Ovary (tissue), 7 donors: ENCODE measurements at regions not wholly inside any gene's neighbourhood (a gene's known extent, or its start where the extent isn't known, plus 50 kb on each side); places are given as distances from the start of the nearest gene placed in this dataset.

Experiments used
- DNase-seq, 5 donors: peaks; one replicate each; pipeline ENCODE4 v3.0.0-alpha.2; 2019 to 2020
- H3K27ac ChIP-seq, 2 donors: fragments of 200-600 bp; one replicate each; pipeline versions ENCODE4 v1.5.1 to v1.8.0; 2019 to 2022
- H3K27me3 ChIP-seq: fragments of 200-600 bp; one replicate; pipeline ENCODE4 v1.8.0; 2022
- H3K36me3 ChIP-seq: fragments of 200-600 bp; sonication (generic); one replicate; pipeline ENCODE4 v1.5.1; 2019
- H3K4me1 ChIP-seq: one replicate; pipeline ENCODE4 v1.8.1; 2013; ENCODE audit warnings: mild to moderate bottlenecking, moderate library complexity; ENCODE audit not compliant: insufficient read depth
- H3K4me3 ChIP-seq: fragments of 200-600 bp; sonication (generic); one replicate; pipeline ENCODE4 v1.5.1; 2017
- H3K9me3 ChIP-seq, 2 donors: fragments of 200-600 bp in 1 of 2; sonication (generic) in 1 of 2; one replicate each; pipeline versions ENCODE4 v1.5.1 to v1.8.1; 2013 to 2019; ENCODE audit warnings: mild to moderate bottlenecking in 1 of 2, moderate library complexity in 1 of 2
- CTCF ChIP-seq, 3 donors: fragments of 450-650 bp in 2 of 3; fragments of 200-600 bp in 1 of 3; IDR thresholded peaks; one replicate each; pipeline versions ENCODE4 v1.5.1 to v1.8.0; 2016 to 2022; ENCODE audit warnings: antibody characterized with exemption in 3 of 3, mild to moderate bottlenecking in 1 of 3
- EP300 ChIP-seq: sonication (generic); formaldehyde crosslinking; IDR thresholded peaks from one replicate; pipeline ENCODE4 v1.6.1; 2017; ENCODE audit warnings: antibody characterized with exemption
- POLR2A ChIP-seq: fragments of 450-650 bp; IDR thresholded peaks from one replicate; pipeline ENCODE4 v1.6.1; 2017; ENCODE audit warnings: antibody characterized with exemption, mild to moderate bottlenecking, moderate library complexity
- WGBS, 3 donors: extraction: QIAGEN DNeasy Blood & Tissue Kit in 1 of 3; methylation state at CpG; one replicate each; pipeline versions ENCODE4 v1.1.5 to v1.1.7; 2013 to 2017; 5-methylcytosine and 5-hydroxymethylcytosine counted together
- intact Hi-C, 4 donors: fragments of 100-400 bp; cut with DNase I; formaldehyde crosslinking; loops; one replicate each; pipeline versions ENCODE4 v1.11.0 to v1.15.1; 2022 to 2023
- donor health status: DM: no; HTN: no; CAD: no; lungs with moderate emphysema.
- donor health status: DM: no; HTN: no; CAD: no.
- donor health status: Bipolar disorder and iron deficiency.
- donor health status: DM: no; HTN: no; CAD: no.
- donor health status: DM: yes; HTN: yes; CAD: no.

- Histone ChIP-seq H3K36me3 (no peaks in the 10 kb centered on the region), H3K27ac (no peak overlapping the region), H3K9me3 (no peaks in the 10 kb centered on the region), H3K4me3 (no peak overlapping the region), H3K27me3 (no peaks in the 10 kb centered on the region), H3K4me1 (no peaks in the 10 kb centered on the region)
- no peak for DNase-seq
- no peak for TF ChIP-seq CTCF (IDR thresholded peaks at IDR 0.05)
- no peak for TF ChIP-seq EP300
- no peak for TF ChIP-seq POLR2A
- intact Hi-C loops, result loop anchor here in 1 of 4 donors (10.0 kb wide), 1 partner anchor 273 kb away; no protein-coding TSS in a partner anchor
- 76 to 90% (median 82%) methylated on average over 9 of the region's 9 CpGs for WGBS, 3 donors
Measured at GRCh38 chr10:124267231-124267885, 151.4 kb downstream of the OAT start.

GRCh38 chr10:124266468-124267230 is 152.1 kb downstream of the OAT start:
- TF ChIP-seq POLR2A (no peak), CTCF (IDR thresholded peaks at IDR 0.05) (no peak)
- intact Hi-C loops, result loop anchor here in 1 of 4 donors (10.0 kb wide), 1 partner anchor 272 kb away; no protein-coding TSS in a partner anchor
- Histone ChIP-seq H3K4me3 (no peak overlapping the region), H3K27me3 (no peaks in the 10 kb centered on the region), H3K9me3 (no peaks in the 10 kb centered on the region), H3K27ac (no peak overlapping the region), H3K4me1 (no peaks in the 10 kb centered on the region), H3K36me3 (no peaks in the 10 kb centered on the region)
- WGBS, 3 donors, result 90 to 93% (median 91%) methylated on average over 14 to 15 of the region's 15 CpGs
- no peak for DNase-seq

GRCh38 chr10:124265776-124266467 is 152.8 kb downstream of the OAT start:
- Histone ChIP-seq H3K4me3 (no peak overlapping the region), H3K9me3 (no peaks in the 10 kb centered on the region), H3K36me3 (no peaks in the 10 kb centered on the region), H3K27me3 (no peaks in the 10 kb centered on the region), H3K27ac (no peak overlapping the region), H3K4me1 (no peaks in the 10 kb centered on the region)
- intact Hi-C loops, result loop anchor here in 1 of 4 donors (10.0 kb wide), 1 partner anchor 271 kb away; no protein-coding TSS in a partner anchor
- 88 to 91% (median 89%) methylated on average over 12 of the region's 12 CpGs for WGBS, 3 donors
- TF ChIP-seq EP300 (no peak), CTCF (IDR thresholded peaks at IDR 0.05) (no peak), POLR2A (no peak)
- no peak for DNase-seq

GRCh38 chr10:124265391-124265745 is 153.4 kb downstream of the OAT start:
- H3K27me3 ChIP-seq, result no peaks in the 10 kb centered on the region
- no peak overlapping the region for H3K27ac ChIP-seq
- WGBS, 3 donors, result 65 to 85% (median 81%) methylated on average over 1 of the region's 1 CpG
- no peak for TF ChIP-seq POLR2A
- no peak for TF ChIP-seq CTCF (IDR thresholded peaks at IDR 0.05)
- TF ChIP-seq EP300, result no peak
- H3K36me3 ChIP-seq, result no peaks in the 10 kb centered on the region
- no peak for DNase-seq
- no peaks in the 10 kb centered on the region for H3K4me1 ChIP-seq
- no peaks in the 10 kb centered on the region for H3K9me3 ChIP-seq
- no peak overlapping the region for H3K4me3 ChIP-seq
- intact Hi-C loops, result loop anchor here in 1 of 4 donors (10.0 kb wide), 1 partner anchor 271 kb away; no protein-coding TSS in a partner anchor
